Calu3 (cell line): ENCODE measurements at regions not wholly inside any gene's neighbourhood (a gene's known extent, or its start where the extent isn't known, plus 50 kb on each side); places are given as distances from the start of the nearest gene placed in this dataset.

Experiments
- BruUV-seq: library from RNA; stranded (reverse); fragments of 400-500 nt; replicated peaks from 2 replicates; lab custom pipeline; 2021; lab: Mats Ljungman, UMichigan
- CTCF ChIA-PET: fragments of 300-600 bp; sonication (Branson Sonifier 250); formaldehyde crosslinking; loops from one replicate; lab custom pipeline; 2022; ENCODE audit warnings: antibody characterized with exemption; lab: Charles Lee
- DNase-seq: peaks from one replicate; pipeline ENCODE4 v3.0.0; 2022
- H3K27ac Mint-ChIP-seq: one replicate; pipeline ENCODE4 v1.8.0; 2022; ENCODE audit warnings: mixed read lengths; ENCODE audit not compliant: unreplicated experiment
- H3K27me3 Mint-ChIP-seq: one replicate; pipeline ENCODE4 v1.8.0; 2022; ENCODE audit warnings: mixed read lengths; ENCODE audit not compliant: unreplicated experiment
- H3K36me3 Mint-ChIP-seq: one replicate; pipeline ENCODE4 v1.8.0; 2022; ENCODE audit warnings: mild to moderate bottlenecking, moderate library complexity, mixed read lengths; ENCODE audit not compliant: insufficient read depth, unreplicated experiment
- H3K4me1 Mint-ChIP-seq: one replicate; pipeline ENCODE4 v1.8.0; 2022; ENCODE audit warnings: mild to moderate bottlenecking, low read depth, mixed read lengths; ENCODE audit not compliant: unreplicated experiment
- H3K4me3 Mint-ChIP-seq: one replicate; pipeline ENCODE4 v1.8.0; 2022; ENCODE audit warnings: mild to moderate bottlenecking, low read depth, moderate library complexity, mixed read lengths; ENCODE audit not compliant: unreplicated experiment
- H3K9me3 Mint-ChIP-seq: one replicate; pipeline ENCODE4 v1.8.0; 2022; ENCODE audit warnings: low read depth, mixed read lengths; ENCODE audit not compliant: unreplicated experiment
- CTCF ChIP-seq: fragments of 200-600 bp; IDR thresholded peaks from one replicate; pipeline ENCODE4 v1.8.0; 2022; ENCODE audit warnings: antibody characterized with exemption; ENCODE audit not compliant: unreplicated experiment
- intact Hi-C: fragments of 100-400 bp; cut with micrococcal nuclease; formaldehyde crosslinking; loops from one replicate; pipeline ENCODE4 v1.10.0; 2022; ENCODE audit not compliant: unreplicated experiment

- no peak for DNase-seq
- Mint-ChIP-seq H3K4me3 (no peak overlapping the region), H3K27me3 (peaks cover 58% of the 10 kb centered on the region), H3K9me3 (no peaks in the 10 kb centered on the region), H3K36me3 (peaks cover 2% of the 10 kb centered on the region), H3K4me1 (no peaks in the 10 kb centered on the region), H3K27ac (no peak overlapping the region)
- TF ChIP-seq CTCF: no peak
- no TSS peak for BruUV-seq
- intact Hi-C loops: no loop called here
- CTCF ChIA-PET: no interaction called here
These were observed 145.5 kb downstream of the BMS1 start for GRCh38 chr10:42928064-42928463.

- no peak for DNase-seq
- no peak for TF ChIP-seq CTCF
- no peaks in the 10 kb centered on the region for H3K9me3 Mint-ChIP-seq
- H3K4me1 Mint-ChIP-seq: no peaks in the 10 kb centered on the region
- peaks cover 63% of the 10 kb centered on the region for H3K27me3 Mint-ChIP-seq
- H3K36me3 Mint-ChIP-seq: peaks cover 10% of the 10 kb centered on the region
- CTCF ChIA-PET: no interaction called here
- no peak overlapping the region for H3K4me3 Mint-ChIP-seq
- H3K27ac Mint-ChIP-seq: no peak overlapping the region
- intact Hi-C loops: no loop called here
- BruUV-seq: no TSS peak
These were observed 146.6 kb downstream of the BMS1 start for GRCh38 chr10:42929236-42929635.

DNA sequence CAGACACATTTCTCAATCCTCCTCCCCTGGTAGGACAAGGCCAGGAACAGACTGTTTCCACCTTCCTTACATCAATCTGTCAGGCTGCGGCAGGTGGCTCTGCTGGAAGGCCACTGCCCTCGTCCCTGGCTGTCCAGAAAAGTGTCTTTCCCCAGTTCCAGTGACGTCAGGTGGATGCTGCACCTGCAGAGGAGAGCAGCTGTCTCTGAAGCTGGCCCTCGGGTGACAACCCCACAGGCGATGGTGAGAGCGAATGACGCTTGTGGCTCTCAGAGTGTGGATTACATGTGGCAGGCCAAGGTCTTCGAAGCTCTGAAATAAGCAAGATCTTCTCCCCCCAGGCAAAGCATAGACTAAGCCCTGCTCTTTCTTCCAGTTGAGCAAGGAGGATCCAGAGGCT is 146.9 kb upstream of the RET start:
- peaks cover 10% of the 10 kb centered on the region for H3K36me3 Mint-ChIP-seq
- CTCF ChIA-PET: no interaction called here
- H3K4me1 Mint-ChIP-seq: no peaks in the 10 kb centered on the region
- intact Hi-C loops: no loop called here
- H3K27me3 Mint-ChIP-seq: peaks cover 71% of the 10 kb centered on the region
- no peaks in the 10 kb centered on the region for H3K9me3 Mint-ChIP-seq
- H3K4me3 Mint-ChIP-seq: no peak overlapping the region
- BruUV-seq: no TSS peak
- no peak for TF ChIP-seq CTCF
- no peak overlapping the region for H3K27ac Mint-ChIP-seq
- DNase-seq: no peak

DNA sequence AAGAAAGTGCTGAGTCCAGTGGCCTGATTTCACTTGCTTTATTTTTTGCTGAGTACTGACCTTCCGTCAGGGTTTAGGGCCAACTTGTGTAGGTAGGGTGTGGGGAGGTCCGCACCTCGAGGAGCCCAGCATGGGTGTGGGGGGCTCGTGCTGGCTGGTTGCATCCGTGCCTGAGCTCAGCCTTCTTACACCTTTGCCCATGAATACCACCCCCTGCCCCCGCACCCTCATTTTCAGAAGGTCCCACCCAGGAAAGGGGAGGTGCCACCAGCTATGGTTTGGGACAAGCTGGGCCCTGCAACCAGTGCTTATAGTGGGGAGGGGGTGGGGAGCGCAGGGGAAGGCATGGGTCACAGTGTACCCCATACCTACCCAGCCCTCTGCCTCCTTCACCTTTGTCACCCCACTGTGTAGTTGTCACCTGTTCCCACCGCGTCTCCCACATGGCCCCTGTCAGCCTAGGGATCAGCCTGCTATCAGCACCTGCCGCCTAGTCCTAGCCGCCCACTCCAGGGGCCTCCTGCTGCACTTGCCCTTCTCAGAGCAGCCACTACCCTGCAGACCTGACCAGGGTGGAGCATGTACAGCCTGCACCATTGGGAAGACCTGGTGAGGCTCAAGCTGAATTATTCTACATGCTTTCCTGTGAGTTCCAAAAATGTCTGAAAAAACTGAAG is 146.2 kb upstream of the RET start:
- no peak overlapping the region for H3K27ac Mint-ChIP-seq
- H3K27me3 Mint-ChIP-seq: peaks cover 77% of the 10 kb centered on the region
- H3K9me3 Mint-ChIP-seq: no peaks in the 10 kb centered on the region
- intact Hi-C loops: no loop called here
- no peak overlapping the region for H3K4me3 Mint-ChIP-seq
- CTCF ChIA-PET: no interaction called here
- H3K36me3 Mint-ChIP-seq: peaks cover 10% of the 10 kb centered on the region
- no TSS peak for BruUV-seq
- no peak for DNase-seq
- H3K4me1 Mint-ChIP-seq: no peaks in the 10 kb centered on the region
- TF ChIP-seq CTCF: no peak
